ENCODE measurements at regions not wholly inside any gene's neighbourhood (a gene's known extent, or its start where the extent isn't known, plus 50 kb on each side); places are given as distances from the start of the nearest gene placed in this dataset.

DNA sequence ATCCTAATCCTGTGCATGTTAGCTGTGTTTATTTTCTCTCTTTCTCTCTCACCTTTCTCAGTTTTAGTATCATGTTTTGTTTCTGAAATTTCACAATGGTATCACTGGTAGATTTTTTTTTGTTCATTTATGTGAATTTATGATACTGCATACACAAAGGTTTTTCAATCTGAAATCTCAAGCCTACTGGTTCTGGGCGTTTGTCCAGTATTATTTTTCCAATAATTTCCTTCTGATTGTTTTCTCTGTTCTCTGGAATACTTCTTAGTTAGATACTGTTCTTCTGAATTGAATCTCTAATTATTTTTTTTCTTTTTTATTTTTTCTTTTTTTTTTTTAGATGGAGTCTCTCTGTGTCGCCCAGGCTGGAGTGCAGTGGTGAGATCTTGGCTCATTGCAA is 96.2 kb upstream of the TMEM72 start:
- no peaks in the 10 kb centered on the region for H4K20me1 ChIP-seq (ENCODE audit: low read depth, low read length)
- TF ChIP-seq, protein P1, sequence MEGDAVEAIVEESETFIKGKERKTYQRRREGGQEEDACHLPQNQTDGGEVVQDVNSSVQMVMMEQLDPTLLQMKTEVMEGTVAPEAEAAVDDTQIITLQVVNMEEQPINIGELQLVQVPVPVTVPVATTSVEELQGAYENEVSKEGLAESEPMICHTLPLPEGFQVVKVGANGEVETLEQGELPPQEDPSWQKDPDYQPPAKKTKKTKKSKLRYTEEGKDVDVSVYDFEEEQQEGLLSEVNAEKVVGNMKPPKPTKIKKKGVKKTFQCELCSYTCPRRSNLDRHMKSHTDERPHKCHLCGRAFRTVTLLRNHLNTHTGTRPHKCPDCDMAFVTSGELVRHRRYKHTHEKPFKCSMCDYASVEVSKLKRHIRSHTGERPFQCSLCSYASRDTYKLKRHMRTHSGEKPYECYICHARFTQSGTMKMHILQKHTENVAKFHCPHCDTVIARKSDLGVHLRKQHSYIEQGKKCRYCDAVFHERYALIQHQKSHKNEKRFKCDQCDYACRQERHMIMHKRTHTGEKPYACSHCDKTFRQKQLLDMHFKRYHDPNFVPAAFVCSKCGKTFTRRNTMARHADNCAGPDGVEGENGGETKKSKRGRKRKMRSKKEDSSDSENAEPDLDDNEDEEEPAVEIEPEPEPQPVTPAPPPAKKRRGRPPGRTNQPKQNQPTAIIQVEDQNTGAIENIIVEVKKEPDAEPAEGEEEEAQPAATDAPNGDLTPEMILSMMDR (IDR thresholded peaks at IDR 0.05; ENCODE audit: insufficient read depth, low read length, poor library complexity, severe bottlenecking) = no peak
- no peak for TF ChIP-seq EZH2phosphoT487 (conservative IDR thresholded peaks at IDR 0.05; ENCODE audit: low read length)
- no peaks in the 10 kb centered on the region for H3K27me3 ChIP-seq (ENCODE audit: low read length)
- no peak overlapping the region for H2AFZ ChIP-seq (ENCODE audit: low read depth, low read length, severe bottlenecking)
- no peak overlapping the region for H3K4me2 ChIP-seq (ENCODE audit: low read depth, low read length, poor library complexity, severe bottlenecking)
- H3K9me2 ChIP-seq (replicated peaks; ENCODE audit: insufficient read depth, low read length) = no peaks in the 10 kb centered on the region
- H3F3A ChIP-seq (ENCODE audit: insufficient read depth) = no peaks in the 10 kb centered on the region
- H3K36me3 ChIP-seq (ENCODE audit: low read length) = no peaks in the 10 kb centered on the region
- no peak overlapping the region for H3K4me3 ChIP-seq (ENCODE audit: insufficient read depth, low read length, poor library complexity, severe bottlenecking)
- H3K9ac ChIP-seq (ENCODE audit: low read length) = no peak overlapping the region
- H3K27ac ChIP-seq (ENCODE audit: low read depth, low read length) = no peak overlapping the region
- H3K79me2 ChIP-seq (ENCODE audit: insufficient read depth, low read length) = no peaks in the 10 kb centered on the region
- no peaks in the 10 kb centered on the region for H3K9me3 ChIP-seq (ENCODE audit: insufficient read depth, low read length)

DNA sequence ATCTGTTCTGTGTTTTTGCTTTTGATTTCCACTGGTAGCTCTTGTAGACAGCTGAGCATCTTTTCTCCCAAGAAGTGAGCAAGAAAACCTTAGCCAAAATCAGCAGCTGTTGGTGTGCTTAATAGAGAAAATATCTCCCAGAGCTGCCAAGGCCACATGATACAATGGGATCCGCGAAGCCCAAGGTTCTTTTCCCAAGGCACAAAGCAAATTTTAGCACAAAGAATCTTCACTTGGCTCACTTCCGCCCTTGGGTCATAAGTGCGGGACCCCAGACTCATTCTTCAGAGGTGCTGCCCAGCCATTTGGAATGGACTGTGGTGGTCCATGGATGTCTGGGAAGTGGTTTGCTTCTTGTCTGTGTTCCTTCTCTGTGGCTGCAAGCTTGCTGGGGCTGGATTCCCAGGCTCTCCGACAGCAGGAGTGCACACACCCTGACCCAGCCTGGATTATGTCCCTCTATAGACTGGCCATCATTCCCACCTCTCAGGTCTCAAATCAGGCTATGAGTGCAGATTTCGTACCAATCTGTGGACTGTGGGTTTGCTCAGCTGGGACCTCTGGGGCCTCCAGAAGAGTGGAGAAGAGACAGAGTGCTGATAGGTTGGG is 93.0 kb upstream of the TMEM72 start:
- no peaks in the 10 kb centered on the region for H3K36me3 ChIP-seq (ENCODE audit: low read length)
- H2AFZ ChIP-seq (ENCODE audit: low read depth, low read length, severe bottlenecking) = no peak overlapping the region
- H3K79me2 ChIP-seq (ENCODE audit: insufficient read depth, low read length) = no peaks in the 10 kb centered on the region
- no peaks in the 10 kb centered on the region for H4K20me1 ChIP-seq (ENCODE audit: low read depth, low read length)
- no peaks in the 10 kb centered on the region for H3F3A ChIP-seq (ENCODE audit: insufficient read depth)
- no peak overlapping the region for H3K4me2 ChIP-seq (ENCODE audit: low read depth, low read length, poor library complexity, severe bottlenecking)
- TF ChIP-seq EZH2phosphoT487 (conservative IDR thresholded peaks at IDR 0.05; ENCODE audit: low read length) = no peak
- TF ChIP-seq, protein P1 (IDR thresholded peaks at IDR 0.05; ENCODE audit: insufficient read depth, low read length, poor library complexity, severe bottlenecking) = no peak
- no peaks in the 10 kb centered on the region for H3K27me3 ChIP-seq (ENCODE audit: low read length)
- H3K4me3 ChIP-seq (ENCODE audit: insufficient read depth, low read length, poor library complexity, severe bottlenecking) = no peak overlapping the region
- H3K27ac ChIP-seq (ENCODE audit: low read depth, low read length) = no peak overlapping the region
- H3K9me3 ChIP-seq (ENCODE audit: insufficient read depth, low read length) = no peaks in the 10 kb centered on the region
- no peaks in the 10 kb centered on the region for H3K9me2 ChIP-seq (replicated peaks; ENCODE audit: insufficient read depth, low read length)
- H3K9ac ChIP-seq (ENCODE audit: low read length) = no peak overlapping the region

DNA sequence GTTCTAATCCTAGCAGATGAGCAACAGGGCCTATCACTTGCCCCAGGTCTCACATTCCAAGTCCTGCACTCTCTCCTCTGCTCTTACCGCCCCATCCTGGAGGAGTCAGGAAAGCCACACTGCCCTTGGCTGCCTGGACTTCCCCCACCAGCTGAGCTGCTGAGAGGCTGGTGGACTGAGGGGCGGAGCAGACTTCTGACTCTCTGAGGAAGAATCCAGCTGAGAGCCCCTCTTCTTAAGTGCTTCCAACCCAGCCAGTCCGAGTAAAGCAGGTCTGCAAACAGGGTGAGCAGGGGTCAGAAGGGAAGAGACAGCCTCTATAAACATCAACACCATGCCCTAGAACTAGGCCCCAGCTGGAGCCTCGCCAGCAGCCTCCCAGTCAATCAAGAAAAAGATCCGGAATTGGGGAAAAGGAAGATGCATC is 92.4 kb upstream of the TMEM72 start:
- no peaks in the 10 kb centered on the region for H3K9me2 ChIP-seq (replicated peaks; ENCODE audit: insufficient read depth, low read length)
- no peaks in the 10 kb centered on the region for H3K9me3 ChIP-seq (ENCODE audit: insufficient read depth, low read length)
- H3K36me3 ChIP-seq (ENCODE audit: low read length) = no peaks in the 10 kb centered on the region
- no peaks in the 10 kb centered on the region for H4K20me1 ChIP-seq (ENCODE audit: low read depth, low read length)
- TF ChIP-seq, protein P1 (IDR thresholded peaks at IDR 0.05; ENCODE audit: insufficient read depth, low read length, poor library complexity, severe bottlenecking) = no peak
- no peak for TF ChIP-seq EZH2phosphoT487 (conservative IDR thresholded peaks at IDR 0.05; ENCODE audit: low read length)
- no peak overlapping the region for H3K4me3 ChIP-seq (ENCODE audit: insufficient read depth, low read length, poor library complexity, severe bottlenecking)
- H3K4me2 ChIP-seq (ENCODE audit: low read depth, low read length, poor library complexity, severe bottlenecking) = no peak overlapping the region
- H3F3A ChIP-seq (ENCODE audit: insufficient read depth) = no peaks in the 10 kb centered on the region
- H2AFZ ChIP-seq (ENCODE audit: low read depth, low read length, severe bottlenecking) = no peak overlapping the region
- H3K27ac ChIP-seq (ENCODE audit: low read depth, low read length) = no peak overlapping the region
- no peaks in the 10 kb centered on the region for H3K79me2 ChIP-seq (ENCODE audit: insufficient read depth, low read length)
- no peaks in the 10 kb centered on the region for H3K27me3 ChIP-seq (ENCODE audit: low read length)
- no peak overlapping the region for H3K9ac ChIP-seq (ENCODE audit: low read length)
